ENCODE measurements at regions not wholly inside any gene's neighbourhood (a gene's known extent, or its start where the extent isn't known, plus 50 kb on each side); places are given as distances from the start of the nearest gene placed in this dataset.

- TF ChIP-seq POLR2A (IDR thresholded peaks at IDR 0.05), result no peak
- H3K9me3 ChIP-seq, result no peaks in the 10 kb centered on the region
- intact Hi-C loops (cut with DNase I; ENCODE audit: low total_unique reads), result no loop called here
- WGBS, 2 donors (ENCODE audit: low coverage in 1 of 2), result 44 to 80% methylated on average over 1 to 2 of the region's 2 CpGs
- no peaks in the 10 kb centered on the region for H3K36me3 ChIP-seq
- no peaks in the 10 kb centered on the region for H3K27me3 ChIP-seq
- no peak overlapping the region for H3K27ac ChIP-seq
- no peaks in the 10 kb centered on the region for H3K4me1 ChIP-seq
- in situ Hi-C loops (cut with MboI; ENCODE audit: low pct_ligation_motif_present in 1 of 4, low pct_unique_long_range_greater_than_20kb in 1 of 4, low sequenced_read_pairs in 3 of 4), result no loop called here
- DNase-seq, result no peak
- no peak overlapping the region for H3K4me3 ChIP-seq
Observed at GRCh38 chr16:74146643-74147042, 150.0 kb upstream of the PSMD7 start.

GRCh38 chr16:74143171-74143570 lies 153.4 kb upstream of the PSMD7 start:
- Histone ChIP-seq H3K36me3 (no peaks in the 10 kb centered on the region), H3K4me1 (no peaks in the 10 kb centered on the region), H3K27me3 (no peaks in the 10 kb centered on the region), H3K27ac (no peak overlapping the region), H3K4me3 (no peak overlapping the region), H3K9me3 (no peaks in the 10 kb centered on the region)
- intact Hi-C loops (cut with DNase I; ENCODE audit: low total_unique reads) (no loop called here), in situ Hi-C loops (cut with MboI; ENCODE audit: low pct_ligation_motif_present in 1 of 4, low pct_unique_long_range_greater_than_20kb in 1 of 4, low sequenced_read_pairs in 3 of 4) (no loop called here)
- no peak for DNase-seq
- TF ChIP-seq POLR2A (IDR thresholded peaks at IDR 0.05), result no peak
- TF ChIP-seq POLR2AphosphoS5 (IDR thresholded peaks at IDR 0.05), result no peak
- TF ChIP-seq CTCF (IDR thresholded peaks at IDR 0.05), result no peak
- no peak for TF ChIP-seq EP300 (IDR thresholded peaks at IDR 0.05; ENCODE audit: low read depth)
- 45 to 48% methylated on average over 3 of the region's 3 CpGs for WGBS, 2 donors (ENCODE audit: low coverage in 1 of 2)

- in situ Hi-C loops (cut with MboI; ENCODE audit: low pct_ligation_motif_present in 1 of 4, low pct_unique_long_range_greater_than_20kb in 1 of 4, low sequenced_read_pairs in 3 of 4) (no loop called here), intact Hi-C loops (cut with DNase I; ENCODE audit: low total_unique reads) (no loop called here)
- no peak for DNase-seq
- no peak for TF ChIP-seq CTCF (IDR thresholded peaks at IDR 0.05)
- TF ChIP-seq EP300 (IDR thresholded peaks at IDR 0.05; ENCODE audit: low read depth), result no peak
- no peak for TF ChIP-seq POLR2AphosphoS5 (IDR thresholded peaks at IDR 0.05)
- TF ChIP-seq POLR2A (IDR thresholded peaks at IDR 0.05), result no peak
- H3K9me3 ChIP-seq, result no peaks in the 10 kb centered on the region
- H3K27ac ChIP-seq, result no peak overlapping the region
- H3K4me1 ChIP-seq, result no peaks in the 10 kb centered on the region
- 82 to 84% methylated on average over 3 of the region's 3 CpGs for WGBS, 2 donors (ENCODE audit: low coverage in 1 of 2)
- no peaks in the 10 kb centered on the region for H3K36me3 ChIP-seq
- H3K27me3 ChIP-seq, result no peaks in the 10 kb centered on the region
- no peak overlapping the region for H3K4me3 ChIP-seq
Observed at GRCh38 chr16:74141015-74141414, 155.6 kb upstream of the PSMD7 start.

- WGBS, 2 donors (ENCODE audit: low coverage in 1 of 2), result 92 to 96% methylated on average over 3 of the region's 3 CpGs
- TF ChIP-seq EP300 (IDR thresholded peaks at IDR 0.05; ENCODE audit: low read depth) (no peak), POLR2AphosphoS5 (IDR thresholded peaks at IDR 0.05) (no peak), POLR2A (IDR thresholded peaks at IDR 0.05) (no peak), CTCF (IDR thresholded peaks at IDR 0.05) (no peak)
- DNase-seq, result no peak
- no peaks in the 10 kb centered on the region for H3K27me3 ChIP-seq
- H3K27ac ChIP-seq, result no peak overlapping the region
- no peaks in the 10 kb centered on the region for H3K36me3 ChIP-seq
- H3K4me3 ChIP-seq, result no peak overlapping the region
- H3K4me1 ChIP-seq, result no peaks in the 10 kb centered on the region
- H3K9me3 ChIP-seq, result no peaks in the 10 kb centered on the region
- in situ Hi-C loops (cut with MboI; ENCODE audit: low pct_ligation_motif_present in 1 of 4, low pct_unique_long_range_greater_than_20kb in 1 of 4, low sequenced_read_pairs in 3 of 4), result no loop called here
- intact Hi-C loops (cut with DNase I; ENCODE audit: low total_unique reads), result no loop called here
Observed at GRCh38 chr16:74140557-74140956, 156.1 kb upstream of the PSMD7 start.

- 89 to 92% methylated on average over 1 of the region's 1 CpG for WGBS, 2 donors (ENCODE audit: low coverage in 1 of 2)
- intact Hi-C loops (cut with DNase I; ENCODE audit: low total_unique reads), result no loop called here
- TF ChIP-seq EP300 (IDR thresholded peaks at IDR 0.05; ENCODE audit: low read depth) (no peak), POLR2A (IDR thresholded peaks at IDR 0.05) (no peak), POLR2AphosphoS5 (IDR thresholded peaks at IDR 0.05) (no peak), CTCF (IDR thresholded peaks at IDR 0.05) (no peak)
Observed at GRCh38 chr16:74123826-74124225, 172.8 kb upstream of the PSMD7 start.

More at GRCh38 chr16:74123826-74124225, 172.8 kb upstream of the PSMD7 start:
- no peak overlapping the region for H3K27ac ChIP-seq
- no peaks in the 10 kb centered on the region for H3K36me3 ChIP-seq
- H3K9me3 ChIP-seq, result no peaks in the 10 kb centered on the region
- in situ Hi-C loops (cut with MboI; ENCODE audit: low pct_ligation_motif_present in 1 of 4, low pct_unique_long_range_greater_than_20kb in 1 of 4, low sequenced_read_pairs in 3 of 4), result no loop called here
- H3K4me3 ChIP-seq, result no peak overlapping the region
- H3K4me1 ChIP-seq, result no peaks in the 10 kb centered on the region
- H3K27me3 ChIP-seq, result no peaks in the 10 kb centered on the region
- DNase-seq, result no peak
